Glutamatergic neuron (in vitro differentiated cells): ENCODE measurements at regions not wholly inside any gene's neighbourhood (a gene's known extent, or its start where the extent isn't known, plus 50 kb on each side); places are given as distances from the start of the nearest gene placed in this dataset.

Source experiments
- DNase-seq: peaks from one replicate; pipeline ENCODE4 v3.0.0; 2022
- H3K27ac Mint-ChIP-seq: one replicate; pipeline ENCODE4 v1.8.0; 2020; ENCODE audit warnings: mild to moderate bottlenecking, mixed read lengths, inconsistent platforms; ENCODE audit not compliant: unreplicated experiment
- H3K27me3 Mint-ChIP-seq: one replicate; pipeline ENCODE4 v1.8.0; 2020; ENCODE audit warnings: mild to moderate bottlenecking, moderate library complexity, mixed read lengths, inconsistent platforms; ENCODE audit not compliant: unreplicated experiment
- H3K36me3 Mint-ChIP-seq: one replicate; pipeline ENCODE4 v1.8.0; 2020; ENCODE audit warnings: mild to moderate bottlenecking, mixed read lengths, inconsistent platforms; ENCODE audit not compliant: unreplicated experiment
- H3K4me1 Mint-ChIP-seq: one replicate; pipeline ENCODE4 v1.8.0; 2020; ENCODE audit warnings: mild to moderate bottlenecking, low read depth, mixed read lengths, inconsistent platforms; ENCODE audit not compliant: unreplicated experiment
- H3K4me3 Mint-ChIP-seq: one replicate; pipeline ENCODE4 v1.8.0; 2020; ENCODE audit warnings: mild to moderate bottlenecking, mixed read lengths, inconsistent platforms; ENCODE audit not compliant: unreplicated experiment
- H3K9me3 Mint-ChIP-seq: one replicate; pipeline ENCODE4 v1.8.0; 2020; ENCODE audit warnings: mild to moderate bottlenecking, moderate library complexity, mixed read lengths, inconsistent platforms; ENCODE audit not compliant: unreplicated experiment
- TF ChIP-seq, protein P1 (sequence below): fragments of 200-600 bp; sonication (generic); IDR thresholded peaks from one replicate; pipeline ENCODE4 v1.5.0; 2021; ENCODE audit not compliant: partially characterized antibody, unreplicated experiment

DNA sequence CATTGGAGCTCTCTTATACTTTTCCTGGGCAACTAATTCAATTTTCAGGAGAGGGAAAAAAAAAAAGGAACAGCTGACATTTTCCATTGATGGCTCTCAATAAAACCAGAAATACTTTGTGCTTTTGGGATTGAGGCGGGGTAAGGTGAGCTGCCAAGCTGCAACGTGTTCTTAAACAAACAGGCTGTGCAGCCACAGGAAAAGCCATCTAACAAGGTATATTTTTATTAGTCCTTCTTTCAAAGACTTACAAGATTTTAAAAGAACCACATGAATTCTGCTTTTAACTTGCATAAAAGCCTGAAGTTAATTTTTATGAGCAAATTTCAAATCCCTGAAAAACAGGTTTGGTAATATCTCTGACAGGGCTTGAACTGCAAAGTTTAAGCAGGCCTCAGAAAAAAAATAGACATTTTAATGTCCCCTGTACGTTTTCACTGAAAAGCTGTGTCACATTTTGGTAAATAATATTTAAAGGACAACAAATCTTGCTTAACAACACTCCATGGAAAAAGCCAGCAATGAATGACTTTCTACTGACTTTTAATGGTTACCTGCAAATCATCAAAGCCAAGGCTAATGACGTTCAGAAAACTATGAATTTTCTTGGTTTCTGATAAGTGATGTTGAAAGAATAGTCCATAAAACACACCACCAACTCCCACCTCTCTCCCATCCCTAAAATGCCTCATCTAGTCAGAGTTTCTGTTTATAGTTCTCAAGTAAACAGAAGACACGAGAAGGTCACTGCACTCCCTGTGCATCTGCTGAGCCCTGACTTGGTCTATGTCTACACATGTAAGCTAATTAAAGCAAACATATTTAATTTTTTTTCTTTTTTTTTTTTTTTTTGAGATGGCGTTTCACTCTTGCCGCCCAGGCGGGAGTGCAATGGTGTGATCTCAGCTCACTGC is 433.6 kb downstream of the PIK3R1 start:
- TF ChIP-seq, protein P1, sequence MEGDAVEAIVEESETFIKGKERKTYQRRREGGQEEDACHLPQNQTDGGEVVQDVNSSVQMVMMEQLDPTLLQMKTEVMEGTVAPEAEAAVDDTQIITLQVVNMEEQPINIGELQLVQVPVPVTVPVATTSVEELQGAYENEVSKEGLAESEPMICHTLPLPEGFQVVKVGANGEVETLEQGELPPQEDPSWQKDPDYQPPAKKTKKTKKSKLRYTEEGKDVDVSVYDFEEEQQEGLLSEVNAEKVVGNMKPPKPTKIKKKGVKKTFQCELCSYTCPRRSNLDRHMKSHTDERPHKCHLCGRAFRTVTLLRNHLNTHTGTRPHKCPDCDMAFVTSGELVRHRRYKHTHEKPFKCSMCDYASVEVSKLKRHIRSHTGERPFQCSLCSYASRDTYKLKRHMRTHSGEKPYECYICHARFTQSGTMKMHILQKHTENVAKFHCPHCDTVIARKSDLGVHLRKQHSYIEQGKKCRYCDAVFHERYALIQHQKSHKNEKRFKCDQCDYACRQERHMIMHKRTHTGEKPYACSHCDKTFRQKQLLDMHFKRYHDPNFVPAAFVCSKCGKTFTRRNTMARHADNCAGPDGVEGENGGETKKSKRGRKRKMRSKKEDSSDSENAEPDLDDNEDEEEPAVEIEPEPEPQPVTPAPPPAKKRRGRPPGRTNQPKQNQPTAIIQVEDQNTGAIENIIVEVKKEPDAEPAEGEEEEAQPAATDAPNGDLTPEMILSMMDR, result no peak
- Mint-ChIP-seq H3K27ac (no peak overlapping the region), H3K36me3 (no peaks in the 10 kb centered on the region), H3K4me3 (no peak overlapping the region), H3K9me3 (no peaks in the 10 kb centered on the region), H3K27me3 (no peaks in the 10 kb centered on the region), H3K4me1 (no peaks in the 10 kb centered on the region)
- DNase-seq, result no peak

DNA sequence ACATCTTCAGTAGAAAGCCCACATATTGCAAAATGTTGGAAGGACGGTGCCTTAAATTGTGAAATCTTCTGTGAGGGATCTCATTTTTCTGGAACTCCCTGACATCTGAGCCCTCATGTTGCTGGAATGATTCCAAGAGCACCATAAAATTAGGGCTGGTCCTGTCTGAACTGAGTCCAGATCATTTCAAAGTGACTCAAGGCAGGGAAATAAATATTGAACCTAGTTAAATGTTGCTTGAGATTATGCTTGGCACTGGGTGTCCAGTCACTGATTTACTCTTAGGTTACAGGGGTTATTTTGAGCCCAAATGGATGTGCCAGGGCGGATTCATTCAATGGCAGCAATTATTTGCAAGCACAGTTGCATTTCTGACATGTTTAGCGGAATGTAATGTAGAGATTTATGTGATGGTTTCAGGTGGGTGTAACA is 437.0 kb downstream of the PIK3R1 start:
- Mint-ChIP-seq H3K9me3 (peaks cover 2% of the 10 kb centered on the region), H3K4me3 (no peak overlapping the region)

DNA sequence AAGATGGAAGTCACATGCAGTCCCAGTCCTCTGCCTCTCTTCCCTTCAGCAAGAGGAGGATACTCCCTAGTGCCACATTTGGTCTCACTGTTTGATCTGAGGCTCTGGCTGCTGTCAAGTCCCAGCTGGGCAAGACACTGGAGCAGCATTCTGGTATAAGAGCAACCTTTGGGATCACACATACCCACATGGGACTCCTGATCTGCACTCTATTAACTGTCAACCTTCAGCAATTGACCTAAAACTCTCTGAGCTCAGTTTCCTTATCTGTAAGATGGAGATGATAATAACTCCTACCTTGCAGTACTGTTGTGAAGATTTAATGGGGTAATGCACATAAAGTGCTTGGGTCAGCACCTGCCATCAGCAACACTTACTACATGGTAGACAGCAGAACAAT is 437.9 kb downstream of the PIK3R1 start:
- Mint-ChIP-seq H3K27ac (no peak overlapping the region), H3K4me3 (no peak overlapping the region), H3K27me3 (peaks cover 2% of the 10 kb centered on the region), H3K9me3 (peaks cover 6% of the 10 kb centered on the region), H3K36me3 (no peaks in the 10 kb centered on the region), H3K4me1 (peaks cover 12% of the 10 kb centered on the region)
- TF ChIP-seq, protein P1, result no peak
- DNase-seq, result no peak

More for the DNA sequence above, 437.0 kb downstream of the PIK3R1 start:
- DNase-seq, result no peak
- peaks cover 8% of the 10 kb centered on the region for H3K4me1 Mint-ChIP-seq
- peaks cover 2% of the 10 kb centered on the region for H3K27me3 Mint-ChIP-seq
- no peaks in the 10 kb centered on the region for H3K36me3 Mint-ChIP-seq
- TF ChIP-seq, protein P1, result no peak
- H3K27ac Mint-ChIP-seq, result no peak overlapping the region

DNA sequence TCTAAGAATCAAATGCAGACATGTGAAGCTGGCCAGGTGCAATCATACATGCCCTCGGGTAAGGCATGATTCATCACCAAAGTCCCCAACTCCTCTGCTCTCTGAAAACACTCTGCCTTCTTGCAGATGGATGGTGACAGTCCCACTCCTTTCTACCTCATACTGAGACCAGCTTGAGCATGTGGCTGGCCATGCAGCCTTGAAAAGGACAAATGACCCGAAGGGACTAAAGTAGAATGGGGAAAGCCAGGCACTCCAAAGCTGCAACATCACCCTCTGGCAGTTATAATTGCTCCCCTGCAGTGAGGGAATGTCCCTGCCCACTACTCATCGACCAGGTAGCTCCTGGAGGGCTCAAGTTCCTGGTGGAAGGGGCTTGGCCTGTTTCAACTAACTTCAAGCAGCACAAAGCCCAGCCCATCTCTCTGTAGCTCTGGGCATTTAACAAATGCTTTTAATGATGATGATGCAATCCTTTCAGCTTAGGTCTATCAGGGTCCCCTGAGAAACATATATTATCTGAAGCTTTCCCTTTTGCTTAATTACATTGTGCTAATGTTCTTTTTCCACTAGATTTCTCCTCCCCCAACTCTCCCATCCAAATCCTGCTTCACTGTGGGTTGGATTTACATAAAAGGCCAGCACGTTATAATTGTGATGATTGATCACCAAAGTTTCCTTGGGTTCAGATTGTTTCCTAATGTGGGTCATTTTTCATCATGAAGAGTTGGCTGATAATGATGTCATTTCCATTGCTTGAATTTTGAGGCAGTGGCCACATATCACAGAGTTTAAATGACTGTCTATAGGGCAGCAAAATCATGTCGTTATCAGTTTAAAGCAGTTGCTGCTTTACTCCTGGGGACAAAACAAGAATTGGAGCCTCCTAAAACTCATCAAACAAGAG is 436.5 kb upstream of the SLC30A5 start:
- no peak for DNase-seq
- Mint-ChIP-seq H3K4me3 (peak overlapping the region; percentile 16), H3K27ac (peak overlapping the region; percentile 87), H3K36me3 (no peaks in the 10 kb centered on the region), H3K4me1 (peaks cover 12% of the 10 kb centered on the region), H3K27me3 (peaks cover 2% of the 10 kb centered on the region), H3K9me3 (peaks cover 7% of the 10 kb centered on the region)
- TF ChIP-seq, protein P1, result no peak
